Islet of Langerhans (tissue), 1 donor: ENCODE measurements at regions not wholly inside any gene's neighbourhood (a gene's known extent, or its start where the extent isn't known, plus 50 kb on each side); places are given as distances from the start of the nearest gene placed in this dataset.

Experiments
- FAIRE-seq: peaks from one replicate; lab custom pipeline; 2011; peaks lifted over from hg19 to GRCh38; lab: Jason Lieb, UNC

GRCh38 chr13:79691826-79692225 is 210.9 kb downstream of the NDFIP2 start:
- FAIRE-seq = no peak

GRCh38 chr13:79688741-79689140 is 207.8 kb downstream of the NDFIP2 start:
- FAIRE-seq = no peak

GRCh38 chr13:79686441-79686840 is 205.5 kb downstream of the NDFIP2 start:
- no peak for FAIRE-seq

DNA sequence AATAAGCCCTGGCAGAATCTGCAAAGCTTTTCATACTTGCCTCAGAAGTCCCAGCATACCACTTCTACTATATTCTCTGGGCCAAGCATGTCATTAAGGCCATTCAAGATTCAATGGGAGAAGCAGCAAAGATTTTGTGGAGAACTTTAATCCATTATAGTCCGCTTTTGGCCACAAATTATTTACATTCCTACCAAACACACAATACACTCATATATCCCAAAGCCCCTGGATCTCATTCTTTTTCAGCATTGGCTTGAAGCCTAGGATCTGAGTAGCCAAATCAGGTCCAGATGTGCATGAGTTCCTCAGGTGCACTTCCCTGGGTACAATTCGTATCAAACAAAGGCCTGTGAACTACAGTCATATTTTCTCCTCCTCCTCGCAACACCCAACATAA is 203.4 kb downstream of the NDFIP2 start:
- no peak for FAIRE-seq

DNA sequence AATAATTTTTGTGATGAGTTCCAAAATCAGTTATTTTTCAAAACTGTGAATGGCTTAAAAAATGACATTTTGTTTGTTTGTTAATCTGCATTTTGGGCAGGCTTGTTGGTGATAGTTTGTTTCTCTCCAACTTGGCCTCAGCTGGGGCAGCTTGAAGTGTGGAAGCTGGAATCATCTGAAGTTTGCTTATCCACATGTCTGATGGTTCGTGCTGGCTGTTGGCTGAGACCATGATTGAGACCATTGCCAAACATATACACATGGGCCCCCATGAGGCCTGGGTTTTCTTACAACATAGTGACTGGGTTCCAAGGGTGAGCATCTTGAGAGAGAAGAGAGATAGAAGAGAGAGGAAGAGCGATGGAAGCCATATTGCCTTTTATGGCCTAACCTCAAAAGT is 201.2 kb downstream of the NDFIP2 start:
- FAIRE-seq = no peak

- FAIRE-seq = no peak
These were observed 200.1 kb downstream of the NDFIP2 start for GRCh38 chr13:79681069-79681468.

DNA sequence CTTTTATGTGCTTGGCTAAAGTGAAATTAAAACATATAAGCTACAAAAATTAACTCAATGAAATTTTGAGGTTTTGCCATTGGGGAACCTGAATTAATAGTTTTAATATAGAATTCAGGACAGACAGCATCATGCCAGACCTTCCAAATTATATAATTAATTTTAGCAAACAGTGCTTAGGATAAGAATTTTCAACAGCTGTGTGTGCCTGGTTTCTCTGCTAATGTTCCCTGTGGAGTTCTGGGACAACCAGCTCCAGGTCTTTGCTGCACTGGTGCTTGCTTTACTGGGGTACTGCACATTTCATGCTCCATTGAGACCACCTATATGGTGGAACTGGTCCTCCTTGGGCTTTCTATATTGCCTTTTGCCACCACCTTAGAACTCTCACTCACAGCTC is 199.5 kb downstream of the NDFIP2 start:
- FAIRE-seq = no peak

GRCh38 chr13:79679334-79679733 is 198.4 kb downstream of the NDFIP2 start:
- FAIRE-seq = no peak

DNA sequence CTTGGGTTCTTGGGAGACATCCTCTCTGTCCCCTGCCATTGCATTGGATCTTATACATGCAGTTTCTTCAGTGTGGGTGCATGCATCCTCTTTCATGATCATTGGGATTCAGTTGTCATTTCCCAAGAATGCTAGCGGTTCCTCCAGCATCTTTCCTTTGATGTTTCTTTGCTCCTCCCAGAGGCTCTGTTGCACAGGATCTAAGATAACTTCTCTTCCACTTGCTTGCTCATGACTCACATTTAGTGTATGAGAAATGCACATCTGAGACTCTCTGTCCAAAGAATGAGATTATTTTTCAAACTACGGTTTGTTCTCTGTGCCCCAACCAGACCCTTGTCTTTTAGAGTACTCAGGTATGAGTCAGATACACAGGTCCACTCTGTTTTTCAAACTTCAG is 197.1 kb downstream of the NDFIP2 start:
- no peak for FAIRE-seq

GRCh38 chr13:79675931-79676660 is 195.1 kb downstream of the NDFIP2 start:
- no peak for FAIRE-seq

- no peak for FAIRE-seq
These were observed 194.0 kb downstream of the NDFIP2 start for GRCh38 chr13:79674765-79675515.

- no peak for FAIRE-seq
These were observed 193.0 kb downstream of the NDFIP2 start for GRCh38 chr13:79673993-79674377.

GRCh38 chr13:79673310-79673992 is 192.5 kb downstream of the NDFIP2 start:
- FAIRE-seq = no peak

GRCh38 chr13:79671420-79671819 is 190.5 kb downstream of the NDFIP2 start:
- no peak for FAIRE-seq

GRCh38 chr13:79668201-79668752 is 187.3 kb downstream of the NDFIP2 start:
- no peak for FAIRE-seq

DNA sequence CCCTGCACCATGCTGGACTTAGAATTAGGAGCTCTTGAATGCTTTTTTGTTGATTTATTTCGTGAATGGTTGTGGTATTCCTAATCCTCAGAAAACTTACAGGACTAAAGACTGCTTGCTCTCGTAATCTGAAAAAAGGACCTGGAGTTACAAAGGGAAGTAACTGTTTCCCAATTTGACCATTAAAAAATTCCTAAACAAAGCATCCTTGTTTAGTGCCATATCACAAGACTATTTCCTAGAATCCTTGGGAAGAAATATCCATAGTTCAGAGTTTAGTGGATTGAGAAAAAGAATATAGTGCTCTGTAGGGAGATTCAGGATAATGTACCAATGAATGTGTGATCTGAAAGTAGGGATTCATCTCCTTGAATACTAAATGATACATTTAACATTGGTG is 186.8 kb downstream of the NDFIP2 start:
- FAIRE-seq = no peak

DNA sequence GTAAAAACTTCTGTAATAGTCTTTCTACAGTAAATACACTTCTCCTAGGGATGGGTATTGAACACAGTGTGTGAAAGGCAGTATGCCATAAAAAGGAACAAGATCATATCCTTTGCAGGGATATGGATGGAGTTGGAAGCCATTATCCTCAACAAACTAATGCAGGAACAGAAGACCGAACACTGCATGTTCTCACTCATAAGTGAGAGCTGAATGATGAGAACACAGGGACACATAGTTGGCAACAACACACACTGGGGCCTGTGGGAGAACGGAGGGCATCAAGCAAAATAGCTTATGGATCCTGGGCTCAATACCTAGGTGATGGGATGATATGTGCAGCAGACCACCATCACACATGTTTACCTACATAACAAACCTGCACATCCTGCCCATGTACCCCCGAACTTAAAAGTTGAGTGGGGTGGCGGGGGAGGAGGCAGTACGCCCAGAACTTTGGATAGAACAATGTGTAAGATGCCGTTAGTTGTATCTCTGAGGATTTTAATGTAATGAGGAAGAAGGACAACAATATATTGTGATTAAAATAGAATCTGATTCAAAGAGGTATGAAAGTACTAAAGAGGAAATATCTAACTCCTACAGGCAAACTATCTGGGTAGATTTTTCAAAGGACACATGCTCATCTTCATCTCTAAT is 183.2 kb downstream of the NDFIP2 start:
- no peak for FAIRE-seq

DNA sequence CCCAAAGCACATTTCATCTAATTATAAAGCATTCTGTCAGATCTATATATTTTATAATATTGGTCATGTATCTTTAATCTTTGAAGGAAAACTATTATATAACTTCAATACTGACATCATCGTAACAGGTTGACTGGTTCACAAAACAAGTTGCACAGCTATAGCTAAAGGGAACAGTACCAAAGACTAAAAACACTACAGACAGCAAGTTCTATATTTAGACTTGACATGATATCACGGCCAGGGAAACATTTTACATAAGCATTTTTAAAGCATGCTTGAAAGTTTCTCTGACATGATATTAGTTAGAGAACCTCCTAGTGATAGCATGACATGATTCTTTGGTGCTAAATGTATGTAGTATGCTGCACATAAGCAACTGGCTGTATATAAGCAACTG is 182.5 kb downstream of the NDFIP2 start:
- FAIRE-seq = no peak

GRCh38 chr13:79662882-79663281 is 181.9 kb downstream of the NDFIP2 start:
- peak; percentile 93 for FAIRE-seq

DNA sequence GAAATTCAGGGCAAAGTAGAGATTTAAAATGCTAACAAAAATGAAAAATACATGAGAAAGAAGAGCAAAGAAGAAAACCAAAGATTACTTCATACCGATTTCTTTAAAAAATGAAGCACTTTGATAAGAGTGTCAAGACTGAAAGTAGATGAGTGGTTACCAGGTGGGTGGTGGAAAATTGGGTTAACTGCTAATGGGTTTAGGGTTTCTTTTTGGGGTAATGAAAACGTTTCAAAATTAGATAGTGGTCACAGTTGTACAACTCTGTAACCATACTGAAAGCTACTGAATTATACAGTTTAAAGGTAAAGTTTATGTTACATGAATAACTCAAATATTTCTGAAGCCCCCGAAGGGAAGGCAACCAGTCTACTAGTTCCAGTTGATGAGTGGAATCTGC is 179.4 kb downstream of the NDFIP2 start:
- FAIRE-seq = no peak

DNA sequence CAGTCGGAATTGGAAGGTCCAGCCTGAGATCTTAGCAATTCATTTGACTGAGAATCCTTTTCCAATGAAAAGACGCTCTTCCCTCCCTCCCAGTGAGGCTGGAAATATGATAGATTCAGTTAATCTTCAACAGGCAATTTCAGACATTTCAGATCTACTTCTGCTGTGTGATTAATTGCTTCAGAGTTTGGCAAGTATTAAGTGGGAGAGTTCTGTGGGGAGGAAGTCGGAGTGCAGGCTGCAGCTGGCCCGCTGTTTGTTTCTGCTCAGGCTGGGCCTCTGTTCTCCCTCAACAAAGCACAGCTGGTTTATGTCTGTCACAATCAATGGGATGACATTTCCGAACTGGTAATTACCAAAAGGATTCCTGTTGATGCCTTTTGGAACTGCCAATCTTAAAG is 178.2 kb downstream of the NDFIP2 start:
- FAIRE-seq = no peak

DNA sequence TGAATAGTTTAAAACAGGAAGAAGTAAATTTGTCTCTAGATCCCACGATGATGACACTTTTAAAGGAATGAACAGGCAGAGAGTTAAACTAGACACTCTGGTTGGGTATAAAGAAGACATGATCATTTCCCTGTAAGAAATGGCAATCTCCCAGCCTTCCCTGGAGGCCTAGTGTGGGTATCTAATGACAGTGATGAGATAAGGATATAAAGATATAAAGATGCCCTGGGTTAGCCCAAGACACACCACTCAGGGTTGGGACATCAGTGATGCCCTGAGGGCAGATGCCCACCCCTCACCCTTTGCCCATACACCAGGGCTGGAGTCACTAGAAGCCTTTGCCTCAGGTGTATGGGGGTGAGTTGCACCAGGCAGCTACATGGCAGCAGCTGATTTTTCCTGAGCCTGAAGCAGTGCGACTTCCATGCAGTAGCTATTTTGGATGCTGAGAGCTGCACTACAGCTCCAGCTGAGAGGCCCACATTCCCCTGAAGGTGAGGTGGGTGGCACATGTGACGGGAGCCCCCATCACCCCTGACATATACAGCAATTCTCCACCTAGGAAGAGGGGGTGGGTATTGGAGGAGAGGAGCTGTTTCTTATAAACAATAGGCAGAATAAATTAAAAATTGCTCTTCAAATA is 177.5 kb downstream of the NDFIP2 start:
- no peak for FAIRE-seq
